Keratinocyte (primary cell): ENCODE measurements at regions not wholly inside any gene's neighbourhood (a gene's known extent, or its start where the extent isn't known, plus 50 kb on each side); places are given as distances from the start of the nearest gene placed in this dataset.

Experiments used
- DNase-seq: peaks from one replicate; pipeline ENCODE4 v3.0.0-alpha.2; 2011; ENCODE audit warnings: low read depth, missing footprints, low spot score
- FAIRE-seq: peaks from 2 replicates; lab custom pipeline; 2011; peaks lifted over from hg19 to GRCh38; lab: Jason Lieb, UNC
- H2AFZ ChIP-seq: 2 replicates; pipeline ENCODE4 v1.6.0; 2012; ENCODE audit warnings: low read length, control low read depth, inconsistent platforms; ENCODE audit not compliant: control insufficient read depth
- H3K27ac ChIP-seq: 2 replicates; pipeline ENCODE4 v1.5.1; 2011; ENCODE audit warnings: low read length; ENCODE audit not compliant: control insufficient read depth, insufficient read depth
- H3K27me3 ChIP-seq: 3 replicates; pipeline ENCODE4 v1.6.0; 2011; ENCODE audit warnings: low read length; ENCODE audit not compliant: control insufficient read depth, insufficient read depth; ENCODE audit errors: extremely low read depth
- H3K36me3 ChIP-seq, 2 experiments: 2 replicates in 1 of 2; 3 replicates in 1 of 2; pipeline ENCODE4 v1.5.1; 2011; ENCODE audit warnings: low read length in 2 of 2, mild to moderate bottlenecking in 1 of 2; ENCODE audit not compliant: control insufficient read depth in 2 of 2, insufficient read depth in 2 of 2; ENCODE audit errors: extremely low read depth in 1 of 2
- H3K4me1 ChIP-seq: 3 replicates; pipeline ENCODE4 v1.5.1; 2011; ENCODE audit warnings: low read length; ENCODE audit not compliant: control insufficient read depth, insufficient read depth; ENCODE audit errors: extremely low read depth
- H3K4me2 ChIP-seq: 3 replicates; pipeline ENCODE4 v1.6.0; 2011; ENCODE audit warnings: low read depth, low read length; ENCODE audit not compliant: control insufficient read depth, insufficient read depth; ENCODE audit errors: extremely low read depth
- H3K4me3 ChIP-seq, 3 experiments: fragments of 200-600 bp in 1 of 3; sonication (generic) in 1 of 3; 2 replicates in 2 of 3; 3 replicates in 1 of 3; pipeline ENCODE4 v1.5.1; 2011 to 2016; ENCODE audit warnings: low read length in 3 of 3, mild to moderate bottlenecking in 3 of 3, control low read depth in 2 of 3, inconsistent platforms in 1 of 3, low read depth in 1 of 3, mixed read lengths in 1 of 3, mixed run types in 1 of 3, moderate library complexity in 1 of 3; ENCODE audit not compliant: control insufficient read depth in 2 of 3, insufficient read depth in 2 of 3; ENCODE audit errors: extremely low read depth in 1 of 3
- H3K79me2 ChIP-seq: 2 replicates; pipeline ENCODE4 v1.6.0; 2012; ENCODE audit warnings: low read length; ENCODE audit not compliant: control insufficient read depth, insufficient read depth
- H3K9ac ChIP-seq: 3 replicates; pipeline ENCODE4 v1.6.0; 2011; ENCODE audit warnings: low read length; ENCODE audit not compliant: control insufficient read depth, insufficient read depth; ENCODE audit errors: extremely low read depth
- H3K9me1 ChIP-seq: 3 replicates; pipeline ENCODE4 v1.6.0; 2011; ENCODE audit warnings: low read length; ENCODE audit not compliant: control insufficient read depth, insufficient read depth; ENCODE audit errors: extremely low read depth
- H3K9me3 ChIP-seq: 2 replicates; pipeline ENCODE4 v1.5.1; 2012; ENCODE audit warnings: low read depth, low read length; ENCODE audit not compliant: control insufficient read depth
- H4K20me1 ChIP-seq: 3 replicates; pipeline ENCODE4 v1.6.0; 2011; ENCODE audit warnings: low read length; ENCODE audit not compliant: control insufficient read depth, insufficient read depth; ENCODE audit errors: extremely low read depth
- EZH2 ChIP-seq: IDR thresholded peaks from one replicate; pipeline ENCODE4 v1.6.1; 2012; ENCODE audit warnings: inconsistent platforms, mild to moderate bottlenecking, low read length, moderate library complexity
- dilution Hi-C: fragments of 300-500 bp; cut with MboI; formaldehyde crosslinking; loops from one replicate; pipeline ENCODE4 v1.7.0; 2020; ENCODE audit warnings: low sequenced_read_pairs; ENCODE audit not compliant: extremely low pct_ligation_motif_present
- TF ChIP-seq, protein P1 (sequence below), 3 experiments: IDR thresholded peaks in 1 of 3; conservative IDR thresholded peaks in 1 of 3; optimal IDR thresholded peaks in 1 of 3; 2 replicates in 2 of 3; 3 replicates in 1 of 3; pipeline versions ENCODE3 to v1.5.1; 2011; ENCODE audit warnings: low read length in 3 of 3, mild to moderate bottlenecking in 3 of 3, moderate library complexity in 2 of 3, control low read depth in 1 of 3, inconsistent platforms in 1 of 3; ENCODE audit not compliant: insufficient read depth in 2 of 3; ENCODE audit errors: extremely low read depth in 1 of 3

DNA sequence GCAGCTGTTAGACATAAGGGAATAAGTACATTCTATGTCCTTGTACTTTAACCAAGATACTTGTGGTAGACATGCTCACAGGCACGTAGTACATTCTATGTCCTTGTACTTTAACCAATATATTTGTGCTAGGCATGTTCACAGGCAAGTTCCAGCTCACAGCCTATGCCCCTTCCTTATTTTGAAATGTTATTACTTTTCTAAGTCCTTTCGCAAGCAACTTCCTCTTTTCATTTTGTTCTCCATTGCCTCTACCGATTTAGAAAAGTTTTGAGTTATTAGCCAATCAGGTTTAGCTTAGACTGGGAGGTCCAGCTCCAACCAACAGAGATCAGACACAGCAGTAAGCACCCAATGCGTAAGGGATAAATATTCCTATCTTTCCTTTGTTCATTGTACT is 60.1 kb upstream of the NUDT7 start:
- Histone ChIP-seq H3K79me2 (no peaks in the 10 kb centered on the region), H3K9me3 (peaks cover 2% of the 10 kb centered on the region), H3K36me3 (no peaks in the 10 kb centered on the region), H3K4me1 (no peaks in the 10 kb centered on the region), H3K27me3 (no peaks in the 10 kb centered on the region), H2AFZ (no peak overlapping the region), H3K4me3 (no peak overlapping the region), H3K9ac (no peak overlapping the region), H3K9me1 (no peaks in the 10 kb centered on the region), H3K4me2 (no peak overlapping the region), H3K27ac (no peak overlapping the region), H4K20me1 (no peaks in the 10 kb centered on the region)
- FAIRE-seq (no peak), DNase-seq (no peak)
- TF ChIP-seq EZH2, result no peak
- TF ChIP-seq, protein P1, sequence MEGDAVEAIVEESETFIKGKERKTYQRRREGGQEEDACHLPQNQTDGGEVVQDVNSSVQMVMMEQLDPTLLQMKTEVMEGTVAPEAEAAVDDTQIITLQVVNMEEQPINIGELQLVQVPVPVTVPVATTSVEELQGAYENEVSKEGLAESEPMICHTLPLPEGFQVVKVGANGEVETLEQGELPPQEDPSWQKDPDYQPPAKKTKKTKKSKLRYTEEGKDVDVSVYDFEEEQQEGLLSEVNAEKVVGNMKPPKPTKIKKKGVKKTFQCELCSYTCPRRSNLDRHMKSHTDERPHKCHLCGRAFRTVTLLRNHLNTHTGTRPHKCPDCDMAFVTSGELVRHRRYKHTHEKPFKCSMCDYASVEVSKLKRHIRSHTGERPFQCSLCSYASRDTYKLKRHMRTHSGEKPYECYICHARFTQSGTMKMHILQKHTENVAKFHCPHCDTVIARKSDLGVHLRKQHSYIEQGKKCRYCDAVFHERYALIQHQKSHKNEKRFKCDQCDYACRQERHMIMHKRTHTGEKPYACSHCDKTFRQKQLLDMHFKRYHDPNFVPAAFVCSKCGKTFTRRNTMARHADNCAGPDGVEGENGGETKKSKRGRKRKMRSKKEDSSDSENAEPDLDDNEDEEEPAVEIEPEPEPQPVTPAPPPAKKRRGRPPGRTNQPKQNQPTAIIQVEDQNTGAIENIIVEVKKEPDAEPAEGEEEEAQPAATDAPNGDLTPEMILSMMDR (optimal IDR thresholded peaks at IDR 0.05 in 1 of 3, IDR thresholded peaks at IDR 0.05 in 1 of 3, conservative IDR thresholded peaks at IDR 0.05 in 1 of 3; ENCODE audit: extremely low read depth in 1 of 3, insufficient read depth in 2 of 3, low read length in 3 of 3), result no peak
- dilution Hi-C loops, result no loop called here

DNA sequence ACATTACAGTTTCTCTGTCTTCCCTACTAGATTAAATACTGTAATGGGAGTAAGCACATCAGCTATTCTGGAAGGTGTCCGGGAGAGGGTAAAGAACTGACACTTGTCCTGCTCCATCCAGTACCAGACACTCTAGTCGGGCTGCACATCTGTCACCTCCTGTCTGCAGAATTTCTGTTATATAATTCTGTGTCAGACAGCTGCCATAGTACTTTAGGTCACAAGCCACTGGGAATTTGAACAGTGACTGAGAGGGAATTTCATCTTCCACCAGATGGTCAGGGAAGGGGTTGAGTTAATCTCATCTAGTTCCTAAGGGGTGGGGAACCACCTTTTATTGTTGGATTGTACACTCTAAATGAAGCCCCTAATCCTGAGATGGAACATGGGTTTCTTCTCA is 58.6 kb upstream of the NUDT7 start:
- dilution Hi-C loops, result no loop called here
- Histone ChIP-seq H2AFZ (no peak overlapping the region), H3K9me1 (no peaks in the 10 kb centered on the region), H3K27me3 (no peaks in the 10 kb centered on the region), H3K27ac (no peak overlapping the region), H3K9ac (no peak overlapping the region), H4K20me1 (no peaks in the 10 kb centered on the region), H3K4me1 (no peaks in the 10 kb centered on the region), H3K9me3 (peaks cover 2% of the 10 kb centered on the region), H3K79me2 (no peaks in the 10 kb centered on the region), H3K36me3 (no peaks in the 10 kb centered on the region), H3K4me3 (no peak overlapping the region), H3K4me2 (no peak overlapping the region)
- no peak for FAIRE-seq
- no peak for DNase-seq
- TF ChIP-seq, protein P1 (optimal IDR thresholded peaks at IDR 0.05 in 1 of 3, IDR thresholded peaks at IDR 0.05 in 1 of 3, conservative IDR thresholded peaks at IDR 0.05 in 1 of 3; ENCODE audit: extremely low read depth in 1 of 3, insufficient read depth in 2 of 3, low read length in 3 of 3), result no peak
- no peak for TF ChIP-seq EZH2
